HEK293 (cell line): ENCODE measurements at regions not wholly inside any gene's neighbourhood (a gene's known extent, or its start where the extent isn't known, plus 50 kb on each side); places are given as distances from the start of the nearest gene placed in this dataset.

Experiments used
- CTCF ChIA-PET: fragments of 350-600 bp; formaldehyde crosslinking; extraction: SDS; loops from one replicate; lab custom pipeline; 2021; ENCODE audit warnings: antibody characterized with exemption; lab: Yijun Ruan, JAX
- POLR2A ChIA-PET: fragments of 300-600 bp; formaldehyde crosslinking; extraction: SDS; loops from one replicate; lab custom pipeline; 2020; ENCODE audit warnings: antibody characterized with exemption, inconsistent platforms; lab: Yijun Ruan, JAX
- H3K27ac ChIP-seq: fragments of 200-500 bp; sonication (Bioruptor generic); 2 replicates; pipeline ENCODE4 v1.5.1; 2014; ENCODE audit warnings: low read depth, low read length, control low read depth, inconsistent platforms; ENCODE audit errors: extremely low read depth
- H3K36me3 ChIP-seq, 2 experiments: fragments of 200-500 bp in 1 of 2; sonication (Bioruptor generic) in 1 of 2; 1 replicate in 1 of 2; 2 replicates in 1 of 2; pipeline ENCODE4 v1.5.1; 2014 to 2017; ENCODE audit warnings: inconsistent platforms in 2 of 2, low read length in 2 of 2; ENCODE audit not compliant: control insufficient read depth in 2 of 2, insufficient read depth in 1 of 2
- H3K4me1 ChIP-seq: fragments of 200-500 bp; sonication (Bioruptor generic); 2 replicates; pipeline ENCODE4 v1.5.1; 2014; ENCODE audit warnings: mild to moderate bottlenecking, low read length, inconsistent platforms; ENCODE audit not compliant: control insufficient read depth, insufficient read depth
- H3K4me3 ChIP-seq: 2 replicates; pipeline ENCODE4 v1.5.1; 2011; ENCODE audit warnings: low read depth, mild to moderate bottlenecking, control low read depth, low read length, moderate library complexity
- H3K9me3 ChIP-seq: fragments of 200-500 bp; sonication (Bioruptor generic); 2 replicates; pipeline ENCODE4 v1.5.1; 2014; ENCODE audit warnings: low read depth, low read length, inconsistent platforms; ENCODE audit not compliant: control insufficient read depth, insufficient read depth
- GLI4 ChIP-seq: fragments of 450-650 bp; formaldehyde crosslinking; IDR thresholded peaks from 2 replicates; pipeline ENCODE4 v1.5.1; 2016; ENCODE audit warnings: missing biosample characterization, missing genetic modification characterization
- KLF7 ChIP-seq: fragments of 450-650 bp; formaldehyde crosslinking; IDR thresholded peaks from 2 replicates; pipeline ENCODE4 v1.5.1; 2016; ENCODE audit warnings: missing biosample characterization, missing genetic modification characterization, borderline replicate concordance
- RBAK ChIP-seq: fragments of 450-650 bp; formaldehyde crosslinking; IDR thresholded peaks from 2 replicates; pipeline ENCODE4 v1.5.1; 2016; ENCODE audit warnings: missing biosample characterization, missing genetic modification characterization
- SCRT1 ChIP-seq: fragments of 450-650 bp; formaldehyde crosslinking; IDR thresholded peaks from 2 replicates; pipeline ENCODE4 v1.5.1; 2016; ENCODE audit warnings: missing biosample characterization, missing genetic modification characterization, borderline replicate concordance
- SETDB1 ChIP-seq: IDR thresholded peaks from one replicate; pipeline ENCODE4 v1.6.1; 2017; ENCODE audit warnings: mild to moderate bottlenecking, low read length, moderate library complexity, mixed read lengths; ENCODE audit not compliant: insufficient read length
- ZIC2 ChIP-seq: fragments of 450-650 bp; formaldehyde crosslinking; IDR thresholded peaks from 2 replicates; pipeline ENCODE4 v1.5.1; 2016; ENCODE audit warnings: missing biosample characterization, missing genetic modification characterization
- ZNF175 ChIP-seq: fragments of 450-650 bp; formaldehyde crosslinking; IDR thresholded peaks from 2 replicates; pipeline ENCODE4 v1.5.1; 2016; ENCODE audit warnings: missing biosample characterization, missing genetic modification characterization
- ZNF335 ChIP-seq: fragments of 450-650 bp; formaldehyde crosslinking; conservative IDR thresholded peaks from 2 replicates; pipeline ENCODE4 v1.5.1; 2016; ENCODE audit warnings: missing biosample characterization, missing genetic modification characterization
- ZNF624 ChIP-seq: fragments of 450-650 bp; formaldehyde crosslinking; IDR thresholded peaks from 2 replicates; pipeline ENCODE4 v1.5.1; 2017; ENCODE audit warnings: missing biosample characterization, missing genetic modification characterization
- ZNF626 ChIP-seq: fragments of 450-650 bp; sonication (Bioruptor Pico); formaldehyde crosslinking; IDR thresholded peaks from 2 replicates; pipeline ENCODE4 v1.5.1; 2018; ENCODE audit warnings: missing biosample characterization, missing genetic modification characterization, inconsistent platforms
- ZNF791 ChIP-seq: fragments of 450-650 bp; formaldehyde crosslinking; IDR thresholded peaks from 2 replicates; pipeline ENCODE4 v1.5.1; 2016; ENCODE audit warnings: missing biosample characterization, missing genetic modification characterization
- TF ChIP-seq, protein P1 (sequence below): fragments of 450-650 bp; formaldehyde crosslinking; IDR thresholded peaks from 2 replicates; pipeline ENCODE4 v1.5.1; 2016; ENCODE audit warnings: missing biosample characterization, missing genetic modification characterization, borderline replicate concordance
- TF ChIP-seq, protein P2 (sequence below): fragments of 450-650 bp; formaldehyde crosslinking; IDR thresholded peaks from 2 replicates; pipeline ENCODE4 v1.5.1; 2016; ENCODE audit warnings: missing biosample characterization, missing genetic modification characterization
- TF ChIP-seq, protein P3 (sequence below): fragments of 450-650 bp; formaldehyde crosslinking; IDR thresholded peaks from 2 replicates; pipeline ENCODE4 v1.5.1; 2016; ENCODE audit warnings: missing biosample characterization, missing genetic modification characterization, low read depth
- TF ChIP-seq, protein P4 (sequence below): fragments of 450-650 bp; formaldehyde crosslinking; IDR thresholded peaks from 2 replicates; pipeline ENCODE4 v1.5.1; 2017; ENCODE audit warnings: missing biosample characterization, missing genetic modification characterization
- TF ChIP-seq, protein P5 (sequence below): fragments of 450-650 bp; formaldehyde crosslinking; IDR thresholded peaks from 2 replicates; pipeline ENCODE4 v1.5.1; 2016; ENCODE audit warnings: missing biosample characterization, missing genetic modification characterization
- TF ChIP-seq, protein P6 (sequence below): fragments of 450-650 bp; IDR thresholded peaks from 2 replicates; pipeline ENCODE4 v1.5.1; 2018; ENCODE audit warnings: missing biosample characterization, missing genetic modification characterization

DNA sequence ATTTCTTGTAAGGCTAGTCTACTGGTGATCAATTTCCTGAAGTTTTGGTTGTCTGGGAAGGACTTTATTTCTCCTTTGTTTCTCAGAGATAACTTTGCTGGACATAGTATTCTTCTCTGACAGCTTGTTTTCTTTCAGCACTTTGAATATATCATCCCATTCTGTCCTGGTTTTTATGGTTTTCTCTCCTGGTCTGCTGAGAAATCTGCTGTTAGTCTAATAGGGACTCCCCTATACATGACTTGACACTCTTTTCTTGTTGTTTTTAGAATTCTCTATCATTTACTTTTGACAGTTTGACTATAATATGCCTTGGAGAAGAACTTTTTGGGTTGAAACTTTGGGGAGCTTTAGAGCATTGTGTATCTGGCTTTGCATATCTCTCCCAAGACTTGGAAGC, 112.5 kb downstream of the PRL start:
- CTCF ChIA-PET, result no interaction called here
- H3K4me3 ChIP-seq, result no peak overlapping the region
- no peaks in the 10 kb centered on the region for H3K9me3 ChIP-seq

More for the DNA sequence above, 112.5 kb downstream of the PRL start:
- Histone ChIP-seq H3K36me3 (no peaks in the 10 kb centered on the region), H3K4me1 (no peaks in the 10 kb centered on the region), H3K27ac (no peak overlapping the region)
- POLR2A ChIA-PET, result interaction anchor here (0.6 kb wide), 1 partner anchor 138 kb away, joined by 4 read pairs; no protein-coding TSS in a partner anchor
- TF ChIP-seq RBAK (tag by site-specific recombination) (no peak), SETDB1 (peak; percentile 94), ZNF624 (tag by site-specific recombination) (no peak), ZIC2 (no peak), ZNF335 (tag by site-specific recombination) (no peak), GLI4 (tag by site-specific recombination) (no peak), ZNF791 (tag by site-specific recombination) (peak; percentile 95), ZNF626 (tag by site-specific recombination) (0 out of 2 replicates have a peak, but pooled peaks have one; percentile 34), SCRT1 (tag by site-specific recombination) (no peak), KLF7 (no peak), ZNF175 (tag by site-specific recombination) (no peak)
- TF ChIP-seq, protein P1, sequence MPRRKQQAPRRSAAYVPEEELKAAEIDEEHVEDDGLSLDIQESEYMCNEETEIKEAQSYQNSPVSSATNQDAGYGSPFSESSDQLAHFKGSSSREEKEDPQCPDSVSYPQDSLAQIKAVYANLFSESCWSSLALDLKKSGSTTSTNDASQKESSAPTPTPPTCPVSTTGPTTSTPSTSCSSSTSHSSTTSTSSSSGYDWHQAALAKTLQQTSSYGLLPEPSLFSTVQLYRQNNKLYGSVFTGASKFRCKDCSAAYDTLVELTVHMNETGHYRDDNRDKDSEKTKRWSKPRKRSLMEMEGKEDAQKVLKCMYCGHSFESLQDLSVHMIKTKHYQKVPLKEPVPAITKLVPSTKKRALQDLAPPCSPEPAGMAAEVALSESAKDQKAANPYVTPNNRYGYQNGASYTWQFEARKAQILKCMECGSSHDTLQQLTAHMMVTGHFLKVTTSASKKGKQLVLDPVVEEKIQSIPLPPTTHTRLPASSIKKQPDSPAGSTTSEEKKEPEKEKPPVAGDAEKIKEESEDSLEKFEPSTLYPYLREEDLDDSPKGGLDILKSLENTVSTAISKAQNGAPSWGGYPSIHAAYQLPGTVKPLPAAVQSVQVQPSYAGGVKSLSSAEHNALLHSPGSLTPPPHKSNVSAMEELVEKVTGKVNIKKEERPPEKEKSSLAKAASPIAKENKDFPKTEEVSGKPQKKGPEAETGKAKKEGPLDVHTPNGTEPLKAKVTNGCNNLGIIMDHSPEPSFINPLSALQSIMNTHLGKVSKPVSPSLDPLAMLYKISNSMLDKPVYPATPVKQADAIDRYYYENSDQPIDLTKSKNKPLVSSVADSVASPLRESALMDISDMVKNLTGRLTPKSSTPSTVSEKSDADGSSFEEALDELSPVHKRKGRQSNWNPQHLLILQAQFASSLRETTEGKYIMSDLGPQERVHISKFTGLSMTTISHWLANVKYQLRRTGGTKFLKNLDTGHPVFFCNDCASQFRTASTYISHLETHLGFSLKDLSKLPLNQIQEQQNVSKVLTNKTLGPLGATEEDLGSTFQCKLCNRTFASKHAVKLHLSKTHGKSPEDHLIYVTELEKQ (tag by site-specific recombination), result no peak
- TF ChIP-seq, protein P2, sequence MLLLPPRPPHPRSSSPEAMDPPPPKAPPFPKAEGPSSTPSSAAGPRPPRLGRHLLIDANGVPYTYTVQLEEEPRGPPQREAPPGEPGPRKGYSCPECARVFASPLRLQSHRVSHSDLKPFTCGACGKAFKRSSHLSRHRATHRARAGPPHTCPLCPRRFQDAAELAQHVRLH (tag by site-specific recombination), result no peak
- TF ChIP-seq, protein P3, sequence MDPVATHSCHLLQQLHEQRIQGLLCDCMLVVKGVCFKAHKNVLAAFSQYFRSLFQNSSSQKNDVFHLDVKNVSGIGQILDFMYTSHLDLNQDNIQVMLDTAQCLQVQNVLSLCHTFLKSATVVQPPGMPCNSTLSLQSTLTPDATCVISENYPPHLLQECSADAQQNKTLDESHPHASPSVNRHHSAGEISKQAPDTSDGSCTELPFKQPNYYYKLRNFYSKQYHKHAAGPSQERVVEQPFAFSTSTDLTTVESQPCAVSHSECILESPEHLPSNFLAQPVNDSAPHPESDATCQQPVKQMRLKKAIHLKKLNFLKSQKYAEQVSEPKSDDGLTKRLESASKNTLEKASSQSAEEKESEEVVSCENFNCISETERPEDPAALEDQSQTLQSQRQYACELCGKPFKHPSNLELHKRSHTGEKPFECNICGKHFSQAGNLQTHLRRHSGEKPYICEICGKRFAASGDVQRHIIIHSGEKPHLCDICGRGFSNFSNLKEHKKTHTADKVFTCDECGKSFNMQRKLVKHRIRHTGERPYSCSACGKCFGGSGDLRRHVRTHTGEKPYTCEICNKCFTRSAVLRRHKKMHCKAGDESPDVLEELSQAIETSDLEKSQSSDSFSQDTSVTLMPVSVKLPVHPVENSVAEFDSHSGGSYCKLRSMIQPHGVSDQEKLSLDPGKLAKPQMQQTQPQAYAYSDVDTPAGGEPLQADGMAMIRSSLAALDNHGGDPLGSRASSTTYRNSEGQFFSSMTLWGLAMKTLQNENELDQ (tag by site-specific recombination), result no peak
- TF ChIP-seq, protein P4, sequence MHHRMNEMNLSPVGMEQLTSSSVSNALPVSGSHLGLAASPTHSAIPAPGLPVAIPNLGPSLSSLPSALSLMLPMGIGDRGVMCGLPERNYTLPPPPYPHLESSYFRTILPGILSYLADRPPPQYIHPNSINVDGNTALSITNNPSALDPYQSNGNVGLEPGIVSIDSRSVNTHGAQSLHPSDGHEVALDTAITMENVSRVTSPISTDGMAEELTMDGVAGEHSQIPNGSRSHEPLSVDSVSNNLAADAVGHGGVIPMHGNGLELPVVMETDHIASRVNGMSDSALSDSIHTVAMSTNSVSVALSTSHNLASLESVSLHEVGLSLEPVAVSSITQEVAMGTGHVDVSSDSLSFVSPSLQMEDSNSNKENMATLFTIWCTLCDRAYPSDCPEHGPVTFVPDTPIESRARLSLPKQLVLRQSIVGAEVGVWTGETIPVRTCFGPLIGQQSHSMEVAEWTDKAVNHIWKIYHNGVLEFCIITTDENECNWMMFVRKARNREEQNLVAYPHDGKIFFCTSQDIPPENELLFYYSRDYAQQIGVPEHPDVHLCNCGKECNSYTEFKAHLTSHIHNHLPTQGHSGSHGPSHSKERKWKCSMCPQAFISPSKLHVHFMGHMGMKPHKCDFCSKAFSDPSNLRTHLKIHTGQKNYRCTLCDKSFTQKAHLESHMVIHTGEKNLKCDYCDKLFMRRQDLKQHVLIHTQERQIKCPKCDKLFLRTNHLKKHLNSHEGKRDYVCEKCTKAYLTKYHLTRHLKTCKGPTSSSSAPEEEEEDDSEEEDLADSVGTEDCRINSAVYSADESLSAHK (tag by site-specific recombination), result no peak
- TF ChIP-seq, protein P5, sequence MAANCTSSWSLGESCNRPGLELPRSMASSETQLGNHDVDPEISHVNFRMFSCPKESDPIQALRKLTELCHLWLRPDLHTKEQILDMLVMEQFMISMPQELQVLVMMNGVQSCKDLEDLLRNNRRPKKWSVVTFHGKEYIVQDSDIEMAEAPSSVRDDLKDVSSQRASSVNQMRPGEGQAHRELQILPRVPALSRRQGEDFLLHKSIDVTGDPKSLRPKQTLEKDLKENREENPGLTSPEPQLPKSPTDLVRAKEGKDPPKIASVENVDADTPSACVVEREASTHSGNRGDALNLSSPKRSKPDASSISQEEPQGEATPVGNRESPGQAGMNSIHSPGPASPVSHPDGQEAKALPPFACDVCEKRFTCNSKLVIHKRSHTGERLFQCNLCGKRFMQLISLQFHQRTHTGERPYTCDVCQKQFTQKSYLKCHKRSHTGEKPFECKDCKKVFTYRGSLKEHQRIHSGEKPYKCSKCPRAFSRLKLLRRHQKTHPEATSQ (tag by site-specific recombination), result no peak
- TF ChIP-seq, protein P6, sequence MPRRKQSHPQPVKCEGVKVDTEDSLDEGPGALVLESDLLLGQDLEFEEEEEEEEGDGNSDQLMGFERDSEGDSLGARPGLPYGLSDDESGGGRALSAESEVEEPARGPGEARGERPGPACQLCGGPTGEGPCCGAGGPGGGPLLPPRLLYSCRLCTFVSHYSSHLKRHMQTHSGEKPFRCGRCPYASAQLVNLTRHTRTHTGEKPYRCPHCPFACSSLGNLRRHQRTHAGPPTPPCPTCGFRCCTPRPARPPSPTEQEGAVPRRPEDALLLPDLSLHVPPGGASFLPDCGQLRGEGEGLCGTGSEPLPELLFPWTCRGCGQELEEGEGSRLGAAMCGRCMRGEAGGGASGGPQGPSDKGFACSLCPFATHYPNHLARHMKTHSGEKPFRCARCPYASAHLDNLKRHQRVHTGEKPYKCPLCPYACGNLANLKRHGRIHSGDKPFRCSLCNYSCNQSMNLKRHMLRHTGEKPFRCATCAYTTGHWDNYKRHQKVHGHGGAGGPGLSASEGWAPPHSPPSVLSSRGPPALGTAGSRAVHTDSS (tag by site-specific recombination), result no peak
